Endothelial cell of umbilical vein (primary cell): ENCODE measurements at regions not wholly inside any gene's neighbourhood (a gene's known extent, or its start where the extent isn't known, plus 50 kb on each side); places are given as distances from the start of the nearest gene placed in this dataset.

Experiments used
- BruUV-seq: library from RNA; stranded (reverse); fragments of 400-500 nt; replicated peaks from 2 replicates; lab custom pipeline; 2021; lab: Mats Ljungman, UMichigan
- CTCF ChIA-PET: fragments of 300-600, 350-600 bp; sonication (Branson Sonifier 250); formaldehyde crosslinking; loops from one replicate; lab custom pipeline; 2021; ENCODE audit warnings: antibody characterized with exemption, inconsistent platforms; lab: Charles Lee
- POLR2A ChIA-PET: fragments of 300-600, 350-600 bp; sonication (Branson Sonifier 250); formaldehyde crosslinking; loops from one replicate; lab custom pipeline; 2021; ENCODE audit warnings: antibody characterized with exemption, inconsistent platforms; lab: Charles Lee
- DNase-seq: peaks from one replicate; pipeline ENCODE4 v3.0.0-alpha.2; 2011; ENCODE audit warnings: low read depth, low spot score
- FAIRE-seq: peaks from 2 replicates; lab custom pipeline; 2011; peaks lifted over from hg19 to GRCh38; lab: Jason Lieb, UNC
- H2AFZ ChIP-seq: 2 replicates; pipeline ENCODE4 v1.6.0; 2012; ENCODE audit warnings: low read depth, low read length, control low read depth, inconsistent platforms
- H3K27ac ChIP-seq: 2 replicates; pipeline ENCODE4 v1.5.1; 2011; ENCODE audit warnings: low read depth, mild to moderate bottlenecking, control low read depth, low read length, moderate library complexity; ENCODE audit not compliant: insufficient read depth
- H3K27me3 ChIP-seq, 2 experiments: 2 replicates each; pipeline versions ENCODE4 v1.6.0 to v1.6.1; 2011; ENCODE audit warnings: low read length in 2 of 2, mixed read lengths in 1 of 2; ENCODE audit not compliant: control insufficient read depth in 2 of 2, insufficient read depth in 2 of 2
- H3K36me3 ChIP-seq, 2 experiments: 2 replicates in 1 of 2; 3 replicates in 1 of 2; pipeline ENCODE4 v1.5.1; 2011; ENCODE audit warnings: low read length in 2 of 2, mild to moderate bottlenecking in 1 of 2, moderate library complexity in 1 of 2; ENCODE audit not compliant: control insufficient read depth in 2 of 2, insufficient read depth in 2 of 2; ENCODE audit errors: extremely low read depth in 1 of 2
- H3K4me1 ChIP-seq: 3 replicates; pipeline ENCODE4 v1.5.1; 2011; ENCODE audit warnings: mild to moderate bottlenecking, low read length; ENCODE audit not compliant: control insufficient read depth, insufficient read depth; ENCODE audit errors: extremely low read depth
- H3K4me2 ChIP-seq: 2 replicates; pipeline ENCODE4 v1.6.1; 2011; ENCODE audit warnings: low read length, control low read depth, mixed read lengths; ENCODE audit not compliant: insufficient read depth
- H3K4me3 ChIP-seq, 3 experiments: fragments of 200-600 bp in 1 of 3; sonication (generic), shearing (Covaris generic) in 1 of 3; replicated peaks in 1 of 3; 2 replicates each; pipeline ENCODE4 v1.5.1; 2011 to 2016; ENCODE audit warnings: control low read depth in 3 of 3, low read length in 3 of 3, mild to moderate bottlenecking in 2 of 3, inconsistent platforms in 1 of 3, low read depth in 1 of 3, moderate library complexity in 1 of 3; ENCODE audit not compliant: insufficient read depth in 1 of 3
- H3K79me2 ChIP-seq: 2 replicates; pipeline ENCODE4 v1.6.0; 2012; ENCODE audit warnings: low read length, inconsistent platforms; ENCODE audit not compliant: control insufficient read depth, insufficient read depth
- H3K9ac ChIP-seq: replicated peaks from 2 replicates; pipeline ENCODE3; 2011; ENCODE audit warnings: low read length, control low read depth; ENCODE audit not compliant: insufficient read depth; ENCODE audit errors: extremely low read depth
- H3K9me1 ChIP-seq: replicated peaks from 3 replicates; pipeline ENCODE4 v1.6.0; 2011; ENCODE audit warnings: mild to moderate bottlenecking, low read length; ENCODE audit not compliant: control insufficient read depth, insufficient read depth; ENCODE audit errors: extremely low read depth
- H3K9me3 ChIP-seq: replicated peaks from 2 replicates; pipeline ENCODE4 v1.5.1; 2012; ENCODE audit warnings: low read length, inconsistent platforms; ENCODE audit not compliant: control insufficient read depth, insufficient read depth
- H4K20me1 ChIP-seq: replicated peaks from 2 replicates; pipeline ENCODE3; 2011; ENCODE audit warnings: mild to moderate bottlenecking, low read length; ENCODE audit not compliant: control insufficient read depth, insufficient read depth; ENCODE audit errors: extremely low read depth
- EZH2 ChIP-seq: IDR thresholded peaks from 2 replicates; pipeline ENCODE4 v1.6.1; 2012; ENCODE audit warnings: borderline replicate concordance, low read depth, mild to moderate bottlenecking, moderate library complexity, low read length, inconsistent platforms; ENCODE audit not compliant: severe bottlenecking
- FOS ChIP-seq: IDR thresholded peaks from 2 replicates; pipeline ENCODE4 v1.6.1; 2011; ENCODE audit warnings: mild to moderate bottlenecking, low read length, moderate library complexity, borderline replicate concordance; ENCODE audit not compliant: insufficient read depth
- GATA2 ChIP-seq: IDR thresholded peaks from 2 replicates; pipeline ENCODE4 v1.7.0; 2011; ENCODE audit warnings: low read depth, mild to moderate bottlenecking, moderate library complexity, mixed read lengths, low read length; ENCODE audit not compliant: insufficient read length, insufficient read depth
- JUN ChIP-seq: IDR thresholded peaks from 2 replicates; pipeline ENCODE4 v1.6.1; 2011; ENCODE audit warnings: borderline replicate concordance, low read depth; ENCODE audit not compliant: insufficient read length, insufficient read depth
- MAX ChIP-seq: IDR thresholded peaks from 2 replicates; pipeline ENCODE4 v1.6.1; 2011; ENCODE audit not compliant: insufficient read depth, insufficient read length
- MYC ChIP-seq: IDR thresholded peaks from one replicate; pipeline ENCODE4 v1.6.1; 2011; ENCODE audit warnings: mild to moderate bottlenecking, low read depth, low read length
- POLR2A ChIP-seq: IDR thresholded peaks from 2 replicates; pipeline ENCODE4 v1.6.1; 2012; ENCODE audit warnings: low read depth, mild to moderate bottlenecking, control low read depth, low read length
- POLR2AphosphoS5 ChIP-seq: IDR thresholded peaks from 2 replicates; pipeline ENCODE4 v1.6.1; 2012; ENCODE audit warnings: low read depth, mild to moderate bottlenecking, control low read depth, low read length, moderate library complexity; ENCODE audit not compliant: insufficient read depth
- dilution Hi-C: fragments of 300-500 bp; cut with MboI; formaldehyde crosslinking; loops from one replicate; pipeline ENCODE4 v1.15.0; 2019; ENCODE audit warnings: low sequenced_read_pairs; ENCODE audit not compliant: extremely low pct_ligation_motif_present
- intact Hi-C: fragments of 100-400 bp; cut with micrococcal nuclease; formaldehyde crosslinking; loops from one replicate; pipeline ENCODE4 v1.10.0; 2022
- TF ChIP-seq, protein P1 (sequence below), 2 donors: IDR thresholded peaks; 1 replicate in 1 of 2; 2 replicates in 1 of 2; pipeline ENCODE4 v1.5.1; 2011; ENCODE audit warnings: low read length in 2 of 2, mild to moderate bottlenecking in 2 of 2, moderate library complexity in 2 of 2, control low read depth in 1 of 2, inconsistent platforms in 1 of 2, low read depth in 1 of 2; ENCODE audit not compliant: insufficient read depth in 1 of 2; ENCODE audit errors: extremely low read depth in 1 of 2

DNA sequence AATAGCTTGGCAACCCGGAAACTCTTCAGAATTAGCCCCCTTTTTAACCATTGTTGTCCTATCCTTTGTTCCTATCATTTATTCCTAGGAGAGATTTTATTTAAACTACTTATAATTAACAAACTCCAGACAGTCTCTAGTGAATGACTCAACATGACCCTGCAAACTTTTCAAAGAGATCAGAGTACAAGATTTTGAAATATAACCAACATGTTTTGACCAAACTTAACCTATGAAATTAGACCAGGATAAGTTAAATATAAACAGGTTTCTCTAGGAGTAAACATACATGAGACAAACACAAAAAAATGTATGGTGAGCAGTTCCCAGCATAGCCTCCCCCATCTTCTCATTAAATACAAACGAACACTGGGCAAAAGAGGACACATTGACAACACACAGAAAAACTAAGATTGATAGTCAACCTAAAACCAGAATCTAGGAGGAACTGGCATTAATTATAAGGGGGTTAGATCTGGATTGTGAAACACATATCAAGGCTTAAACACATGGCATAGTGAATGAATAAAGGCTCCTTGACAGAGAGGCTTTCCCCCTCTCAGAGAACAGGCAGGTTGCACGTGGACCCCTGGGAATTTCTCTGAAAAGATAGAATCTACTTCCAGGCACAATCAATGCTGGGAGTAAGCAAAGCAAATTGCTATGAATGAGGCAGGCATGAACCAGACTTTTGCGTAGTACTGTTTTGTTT lies 284.1 kb downstream of the IRS1 start:
- no peaks in the 10 kb centered on the region for H3K9me1 ChIP-seq
- DNase-seq (no peak), FAIRE-seq (no peak)
- no peaks in the 10 kb centered on the region for H4K20me1 ChIP-seq
- H3K27me3 ChIP-seq: no peaks in the 10 kb centered on the region
- no TSS peak for BruUV-seq
- no peaks in the 10 kb centered on the region for H3K36me3 ChIP-seq
- H3K4me1 ChIP-seq: no peaks in the 10 kb centered on the region
- no peak overlapping the region for H3K27ac ChIP-seq
- H3K79me2 ChIP-seq: no peaks in the 10 kb centered on the region
- H3K9me3 ChIP-seq: no peaks in the 10 kb centered on the region
- H3K4me3 ChIP-seq: no peak overlapping the region
- ChIA-PET POLR2A (no interaction called here), CTCF (no interaction called here)
- H3K9ac ChIP-seq: no peak overlapping the region
- H3K4me2 ChIP-seq: no peak overlapping the region
- no peak overlapping the region for H2AFZ ChIP-seq
- dilution Hi-C loops: no loop called here
- intact Hi-C loops: no loop called here
- TF ChIP-seq POLR2A: no peak
- no peak for TF ChIP-seq MAX
- no peak for TF ChIP-seq GATA2
- no peak for TF ChIP-seq MYC
- TF ChIP-seq, protein P1, sequence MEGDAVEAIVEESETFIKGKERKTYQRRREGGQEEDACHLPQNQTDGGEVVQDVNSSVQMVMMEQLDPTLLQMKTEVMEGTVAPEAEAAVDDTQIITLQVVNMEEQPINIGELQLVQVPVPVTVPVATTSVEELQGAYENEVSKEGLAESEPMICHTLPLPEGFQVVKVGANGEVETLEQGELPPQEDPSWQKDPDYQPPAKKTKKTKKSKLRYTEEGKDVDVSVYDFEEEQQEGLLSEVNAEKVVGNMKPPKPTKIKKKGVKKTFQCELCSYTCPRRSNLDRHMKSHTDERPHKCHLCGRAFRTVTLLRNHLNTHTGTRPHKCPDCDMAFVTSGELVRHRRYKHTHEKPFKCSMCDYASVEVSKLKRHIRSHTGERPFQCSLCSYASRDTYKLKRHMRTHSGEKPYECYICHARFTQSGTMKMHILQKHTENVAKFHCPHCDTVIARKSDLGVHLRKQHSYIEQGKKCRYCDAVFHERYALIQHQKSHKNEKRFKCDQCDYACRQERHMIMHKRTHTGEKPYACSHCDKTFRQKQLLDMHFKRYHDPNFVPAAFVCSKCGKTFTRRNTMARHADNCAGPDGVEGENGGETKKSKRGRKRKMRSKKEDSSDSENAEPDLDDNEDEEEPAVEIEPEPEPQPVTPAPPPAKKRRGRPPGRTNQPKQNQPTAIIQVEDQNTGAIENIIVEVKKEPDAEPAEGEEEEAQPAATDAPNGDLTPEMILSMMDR (IDR thresholded peaks at IDR 0.05; ENCODE audit: extremely low read depth in 1 of 2, insufficient read depth in 1 of 2, low read depth in 1 of 2, low read length in 2 of 2): no peak
- TF ChIP-seq FOS: no peak
- no peak for TF ChIP-seq POLR2AphosphoS5
- TF ChIP-seq EZH2: no peak
- no peak for TF ChIP-seq JUN
